HFFc6 (cell line): ENCODE measurements at regions not wholly inside any gene's neighbourhood (a gene's known extent, or its start where the extent isn't known, plus 50 kb on each side); places are given as distances from the start of the nearest gene placed in this dataset.
"Not testable (repeated sequence)": the region's sequence is repeated elsewhere in the genome, so short reads cannot be mapped to it uniquely, and the experiment has no call there.

Source experiments
- DNase-seq: peaks from one replicate; pipeline ENCODE4 v3.0.0-alpha.2; 2018
- H3K27ac Mint-ChIP-seq: 2 replicates; pipeline ENCODE4 v1.8.0; 2020; ENCODE audit warnings: mild to moderate bottlenecking, mixed read lengths
- H3K27me3 Mint-ChIP-seq: 2 replicates; pipeline ENCODE4 v1.8.0; 2021; ENCODE audit warnings: mild to moderate bottlenecking, moderate library complexity, mixed read lengths; ENCODE audit not compliant: insufficient read depth
- H3K36me3 Mint-ChIP-seq: 2 replicates; pipeline ENCODE4 v1.8.0; 2021; ENCODE audit warnings: low read depth, mixed read lengths
- H3K4me1 Mint-ChIP-seq: 2 replicates; pipeline ENCODE4 v1.8.0; 2020; ENCODE audit warnings: low read depth, mixed read lengths
- H3K4me3 Mint-ChIP-seq: 2 replicates; pipeline ENCODE4 v1.8.0; 2020; ENCODE audit warnings: mild to moderate bottlenecking, moderate library complexity, mixed read lengths
- H3K9me3 Mint-ChIP-seq: 2 replicates; pipeline ENCODE4 v1.8.0; 2020; ENCODE audit warnings: mild to moderate bottlenecking, mixed read lengths
- CTCF ChIP-seq: fragments of 200-600 bp; sonication (generic); IDR thresholded peaks from 2 replicates; pipeline ENCODE4 v1.5.0; 2021; ENCODE audit warnings: antibody characterized with exemption, mild to moderate bottlenecking

- H3K27ac Mint-ChIP-seq, result no peak overlapping the region
- H3K4me3 Mint-ChIP-seq, result no peak overlapping the region
- no peaks in the 10 kb centered on the region for H3K9me3 Mint-ChIP-seq
- H3K4me1 Mint-ChIP-seq, result no peaks in the 10 kb centered on the region; the same call in 1 of the 2 replicates
- no peaks in the 10 kb centered on the region for H3K36me3 Mint-ChIP-seq
- H3K27me3 Mint-ChIP-seq, result no peaks in the 10 kb centered on the region
- DNase-seq, result peak; percentile 65
- TF ChIP-seq CTCF, result no peak
Measured at GRCh38 chr2:182503886-182504285, 77.0 kb upstream of the PDE1A start.

- H3K9me3 Mint-ChIP-seq, result no peaks in the 10 kb centered on the region
- no peak for TF ChIP-seq CTCF
- H3K36me3 Mint-ChIP-seq, result no peaks in the 10 kb centered on the region
- no peaks in the 10 kb centered on the region; the same call in 1 of the 2 replicates for H3K4me1 Mint-ChIP-seq
- peak overlapping the region; percentile 59 for H3K27ac Mint-ChIP-seq
- H3K4me3 Mint-ChIP-seq, result no peak overlapping the region
- DNase-seq, result peak; percentile 81
- H3K27me3 Mint-ChIP-seq, result no peaks in the 10 kb centered on the region
Measured at GRCh38 chr2:182504903-182505302, 78.1 kb upstream of the PDE1A start.

- no peak for TF ChIP-seq CTCF
- H3K27me3 Mint-ChIP-seq, result no peaks in the 10 kb centered on the region
- H3K4me3 Mint-ChIP-seq, result no peak overlapping the region; the same call in 1 of the 2 replicates
- H3K27ac Mint-ChIP-seq, result peak overlapping the region; percentile 74
- no peaks in the 10 kb centered on the region; the same call in 1 of the 2 replicates for H3K4me1 Mint-ChIP-seq
- H3K36me3 Mint-ChIP-seq, result no peaks in the 10 kb centered on the region
- DNase-seq, result peak; percentile 53
- H3K9me3 Mint-ChIP-seq, result no peaks in the 10 kb centered on the region
Measured at GRCh38 chr2:182506606-182507005, 79.8 kb upstream of the PDE1A start.

GRCh38 chr2:182508583-182508982 lies 81.7 kb upstream of the PDE1A start:
- H3K4me1 Mint-ChIP-seq, H3K36me3 Mint-ChIP-seq, H3K27me3 Mint-ChIP-seq, H3K9me3 Mint-ChIP-seq, H3K27ac Mint-ChIP-seq, H3K4me3 Mint-ChIP-seq, DNase-seq: not testable (repeated sequence)

- Mint-ChIP-seq H3K27ac (no peak overlapping the region), H3K36me3 (no peaks in the 10 kb centered on the region), H3K9me3 (no peaks in the 10 kb centered on the region), H3K4me1 (no peaks in the 10 kb centered on the region; the same call in 1 of the 2 replicates), H3K4me3 (no peak overlapping the region), H3K27me3 (no peaks in the 10 kb centered on the region; the same call in 1 of the 2 replicates)
- TF ChIP-seq CTCF, result no peak
- DNase-seq, result no peak
Measured at GRCh38 chr2:182509216-182509615, 82.4 kb upstream of the PDE1A start.

- DNase-seq, result no peak
- Mint-ChIP-seq H3K9me3 (no peaks in the 10 kb centered on the region), H3K36me3 (no peaks in the 10 kb centered on the region), H3K4me3 (peak overlapping the region; percentile 80; the same call in 1 of the 2 replicates), H3K27ac (no peak overlapping the region), H3K4me1 (peaks cover 33% of the 10 kb centered on the region), H3K27me3 (no peaks in the 10 kb centered on the region)
- TF ChIP-seq CTCF, result no peak
Measured at GRCh38 chr2:182521453-182522404, 94.9 kb upstream of the PDE1A start.
